ENCODE measurements at regions not wholly inside any gene's neighbourhood (a gene's known extent, or its start where the extent isn't known, plus 50 kb on each side); places are given as distances from the start of the nearest gene placed in this dataset.

DNA sequence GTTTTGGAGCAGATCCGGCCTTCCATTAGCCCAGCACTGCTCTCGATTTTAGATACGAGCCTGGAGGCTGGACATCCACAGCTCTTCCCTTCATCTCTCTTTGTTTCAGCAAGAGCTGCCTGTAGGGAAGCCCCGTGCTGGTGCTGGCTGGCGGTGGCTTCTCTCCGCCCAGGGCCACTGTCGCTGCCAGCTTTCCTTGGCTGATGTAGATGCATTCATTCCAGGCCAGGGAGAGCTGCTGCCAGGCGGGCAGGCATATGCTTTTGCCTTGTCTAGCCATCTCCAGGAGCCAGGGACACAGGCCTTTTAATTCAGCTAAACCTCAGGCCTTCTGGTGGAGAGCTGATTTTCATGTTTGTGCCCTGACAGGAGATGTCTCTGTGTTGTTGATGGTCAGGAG lies 409.3 kb upstream of the CLINT1 start:
- TF ChIP-seq CTCF (IDR thresholded peaks at IDR 0.05): no peak
- TF ChIP-seq POLR2A (IDR thresholded peaks at IDR 0.05): no peak
